Lower lobe of right lung (tissue), 2 donors: ENCODE measurements at regions not wholly inside any gene's neighbourhood (a gene's known extent, or its start where the extent isn't known, plus 50 kb on each side); places are given as distances from the start of the nearest gene placed in this dataset.

Source experiments
- ATAC-seq, 2 donors: fragments of 200-7000 bp; cut with Tn5 transposase; one replicate each; pipeline ENCODE4 v1.9.1; 2020 to 2022; ENCODE audit warnings: mild to moderate bottlenecking in 2 of 2, moderate library complexity in 2 of 2
- DNase-seq: peaks from one replicate; pipeline ENCODE4 v3.0.0-alpha.2; 2020
- H3K27ac ChIP-seq: fragments of 200-600 bp; one replicate; pipeline ENCODE4 v1.8.0; 2022
- H3K27me3 ChIP-seq: fragments of 200-600 bp; one replicate; pipeline ENCODE4 v1.8.0; 2022; ENCODE audit warnings: low read depth
- H3K36me3 ChIP-seq: fragments of 200-600 bp; one replicate; pipeline ENCODE4 v1.8.0; 2022; ENCODE audit warnings: mild to moderate bottlenecking
- H3K4me1 ChIP-seq: fragments of 200-600 bp; one replicate; pipeline ENCODE4 v1.8.0; 2022
- H3K4me3 ChIP-seq: fragments of 200-600 bp; one replicate; pipeline ENCODE4 v1.8.0; 2022; ENCODE audit warnings: mild to moderate bottlenecking
- H3K9me3 ChIP-seq: fragments of 200-600 bp; one replicate; pipeline ENCODE4 v1.8.0; 2022
- CTCF ChIP-seq: fragments of 200-600 bp; IDR thresholded peaks from one replicate; pipeline ENCODE4 v1.8.0; 2022; ENCODE audit warnings: antibody characterized with exemption, mild to moderate bottlenecking
- intact Hi-C: fragments of 100-400 bp; cut with DNase I; formaldehyde crosslinking; loops from one replicate; pipeline ENCODE4 v1.11.0; 2022
- donor health status: DM: no; HTN: yes; CAD: no; lungs with severe emphysema.

DNA sequence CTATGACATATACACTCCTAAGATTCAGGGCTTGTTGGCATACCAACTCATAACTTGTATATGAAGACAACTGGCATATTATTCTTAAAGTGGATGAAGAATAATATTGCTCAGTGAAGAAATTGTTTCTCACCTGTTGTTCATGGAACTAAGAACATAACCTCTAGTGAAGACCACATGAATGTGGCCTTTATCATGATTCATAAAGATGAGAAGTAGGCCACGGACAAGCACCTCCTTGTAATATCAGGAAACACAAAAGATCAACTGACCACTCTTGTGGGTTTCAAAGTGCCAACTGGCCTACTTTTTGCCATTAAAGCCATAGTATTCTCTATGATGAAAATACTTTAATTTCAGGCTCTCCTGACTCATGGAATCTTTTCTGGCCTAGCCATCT is 407.4 kb downstream of the GRB14 start:
- no peak overlapping the region for H3K27ac ChIP-seq
- no peak for ATAC-seq
- H3K36me3 ChIP-seq, result no peaks in the 10 kb centered on the region
- intact Hi-C loops, result no loop called here
- no peaks in the 10 kb centered on the region for H3K9me3 ChIP-seq
- H3K27me3 ChIP-seq, result no peaks in the 10 kb centered on the region
- DNase-seq, result no peak
- TF ChIP-seq CTCF, result no peak
- H3K4me1 ChIP-seq, result no peaks in the 10 kb centered on the region
- no peak overlapping the region for H3K4me3 ChIP-seq

- Histone ChIP-seq H3K4me3 (no peak overlapping the region), H3K9me3 (no peaks in the 10 kb centered on the region), H3K4me1 (no peaks in the 10 kb centered on the region), H3K27me3 (no peaks in the 10 kb centered on the region), H3K36me3 (no peaks in the 10 kb centered on the region), H3K27ac (no peak overlapping the region)
- no peak for DNase-seq
- no peak for TF ChIP-seq CTCF
- ATAC-seq, result no peak
- intact Hi-C loops, result no loop called here
Observed at GRCh38 chr2:164205347-164205746, 415.9 kb downstream of the GRB14 start.

DNA sequence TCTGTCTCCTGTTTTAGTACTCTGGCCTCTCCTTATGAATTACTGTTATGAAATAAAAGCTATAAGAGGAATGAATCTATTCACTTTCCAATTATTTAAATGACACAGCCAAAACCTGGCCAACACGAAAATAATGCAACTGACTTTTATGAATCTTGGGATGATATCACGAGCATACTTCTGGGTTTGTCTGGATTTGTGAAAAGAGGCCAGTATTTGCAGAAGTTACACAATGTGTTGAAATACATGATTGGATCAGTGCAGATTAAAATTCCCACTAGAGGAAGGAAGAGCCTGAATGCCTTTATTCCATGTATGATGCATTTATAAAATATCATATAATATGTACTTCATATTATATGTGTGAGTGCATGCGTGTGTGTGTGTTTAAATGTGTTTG is 418.2 kb downstream of the GRB14 start:
- intact Hi-C loops, result no loop called here
- Histone ChIP-seq H3K9me3 (no peaks in the 10 kb centered on the region), H3K4me3 (no peak overlapping the region), H3K27ac (no peak overlapping the region), H3K36me3 (no peaks in the 10 kb centered on the region), H3K4me1 (no peaks in the 10 kb centered on the region), H3K27me3 (no peaks in the 10 kb centered on the region)
- no peak for TF ChIP-seq CTCF
- ATAC-seq, result no peak
- no peak for DNase-seq

- Histone ChIP-seq H3K27ac (no peak overlapping the region), H3K36me3 (no peaks in the 10 kb centered on the region), H3K4me3 (no peak overlapping the region), H3K4me1 (no peaks in the 10 kb centered on the region), H3K27me3 (no peaks in the 10 kb centered on the region), H3K9me3 (no peaks in the 10 kb centered on the region)
- intact Hi-C loops, result no loop called here
- ATAC-seq (no peak), DNase-seq (no peak)
- TF ChIP-seq CTCF, result no peak
Observed at GRCh38 chr2:164198256-164198655, 423.0 kb downstream of the GRB14 start.

GRCh38 chr2:164190700-164191099 is 430.6 kb downstream of the GRB14 start:
- no peaks in the 10 kb centered on the region for H3K4me1 ChIP-seq
- intact Hi-C loops, result no loop called here
- H3K36me3 ChIP-seq, result no peaks in the 10 kb centered on the region
- no peak for DNase-seq
- no peak overlapping the region for H3K27ac ChIP-seq
- no peak overlapping the region for H3K4me3 ChIP-seq
- H3K9me3 ChIP-seq, result no peaks in the 10 kb centered on the region
- ATAC-seq, result no peak
- TF ChIP-seq CTCF, result no peak
- no peaks in the 10 kb centered on the region for H3K27me3 ChIP-seq

DNA sequence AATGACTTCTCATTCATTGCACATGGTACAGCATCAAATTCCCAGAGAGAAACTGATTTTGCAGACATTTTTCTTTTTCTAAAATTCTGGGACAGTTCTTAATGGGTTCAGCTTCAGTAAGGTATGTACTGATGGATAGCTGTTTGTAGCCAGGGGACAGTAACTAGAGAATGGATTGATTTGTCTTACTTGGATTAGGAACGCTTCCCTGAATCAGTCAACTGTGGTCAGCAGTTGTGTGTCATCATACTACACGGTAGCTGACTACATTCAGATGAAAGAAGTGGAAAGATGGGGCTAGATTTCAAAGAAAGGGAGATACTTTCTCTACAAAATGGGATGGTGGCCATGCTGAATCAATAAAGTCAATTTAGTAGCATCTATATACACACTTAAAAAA is 431.4 kb downstream of the GRB14 start:
- no peaks in the 10 kb centered on the region for H3K36me3 ChIP-seq
- intact Hi-C loops, result no loop called here
- ATAC-seq, result no peak

More for the DNA sequence above, 431.4 kb downstream of the GRB14 start:
- Histone ChIP-seq H3K4me3 (no peak overlapping the region), H3K27ac (no peak overlapping the region), H3K9me3 (no peaks in the 10 kb centered on the region), H3K4me1 (no peaks in the 10 kb centered on the region), H3K27me3 (no peaks in the 10 kb centered on the region)
- no peak for TF ChIP-seq CTCF
- DNase-seq, result no peak
